ENCODE measurements at regions not wholly inside any gene's neighbourhood (a gene's known extent, or its start where the extent isn't known, plus 50 kb on each side); places are given as distances from the start of the nearest gene placed in this dataset.

DNA sequence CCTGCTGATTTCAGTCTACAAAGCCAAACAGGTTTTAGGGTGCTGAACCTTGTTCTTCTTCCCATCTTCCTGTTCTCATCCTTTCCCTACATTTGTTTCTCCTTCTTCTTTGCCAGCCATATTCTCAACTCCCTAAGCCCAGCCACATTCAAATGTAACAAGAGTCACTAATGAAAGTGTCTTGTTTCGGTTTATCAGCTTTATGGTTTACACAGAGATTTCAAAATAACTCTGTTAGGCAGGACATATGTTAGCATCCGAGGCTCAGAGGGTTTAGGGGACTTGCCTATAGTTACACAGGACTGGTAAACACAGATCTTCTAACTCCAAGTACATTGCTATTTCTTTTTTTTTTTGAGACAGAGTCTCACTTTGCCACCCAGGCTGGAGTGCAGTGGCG lies 61.3 kb downstream of the NDUFS5 start:
- TF ChIP-seq CTCF (IDR thresholded peaks at IDR 0.05; ENCODE audit: poor library complexity) = no peak
- no peak for TF ChIP-seq EZH2phosphoT487 (IDR thresholded peaks at IDR 0.05; ENCODE audit: low read depth, severe bottlenecking, unreplicated experiment)
- no peak for TF ChIP-seq EZH2 (IDR thresholded peaks at IDR 0.05; ENCODE audit: borderline replicate concordance)

Data from hepatocyte (in vitro differentiated cells).